Fibroblast of lung (primary cell): ENCODE measurements at regions not wholly inside any gene's neighbourhood (a gene's known extent, or its start where the extent isn't known, plus 50 kb on each side); places are given as distances from the start of the nearest gene placed in this dataset.

Experiments used
- DNase-seq, 2 donors: peaks; one replicate each; pipeline versions ENCODE4 v3.0.0 to v3.0.0-alpha.2; 2010; ENCODE audit warnings: low read depth in 2 of 2
- H2AFZ ChIP-seq: 2 replicates; pipeline ENCODE4 v1.5.1; 2012; ENCODE audit warnings: low read length, control low read depth, inconsistent platforms
- H3K27ac ChIP-seq: 2 replicates; pipeline ENCODE4 v1.5.1; 2011; ENCODE audit warnings: low read length, control low read depth; ENCODE audit not compliant: insufficient read depth
- H3K27me3 ChIP-seq: 2 replicates; pipeline ENCODE4 v1.5.1; 2011; ENCODE audit warnings: mild to moderate bottlenecking, low read length; ENCODE audit not compliant: control insufficient read depth, insufficient read depth
- H3K36me3 ChIP-seq: 2 replicates; pipeline ENCODE4 v1.5.1; 2011; ENCODE audit warnings: low read length; ENCODE audit not compliant: control insufficient read depth, insufficient read depth
- H3K4me1 ChIP-seq: 2 replicates; pipeline ENCODE4 v1.5.1; 2011; ENCODE audit warnings: low read length; ENCODE audit not compliant: control insufficient read depth, insufficient read depth; ENCODE audit errors: extremely low read depth
- H3K4me2 ChIP-seq: 2 replicates; pipeline ENCODE4 v1.5.1; 2011; ENCODE audit warnings: low read length, control low read depth; ENCODE audit not compliant: insufficient read depth; ENCODE audit errors: extremely low read depth
- H3K4me3 ChIP-seq, 4 experiments: fragments of 200-600 bp in 1 of 4; sonication (generic) in 1 of 4; replicated peaks in 1 of 4; 2 replicates each; pipeline ENCODE4 v1.5.1; 2011 to 2016; ENCODE audit warnings: low read length in 4 of 4, low read depth in 3 of 4, mild to moderate bottlenecking in 3 of 4, control low read depth in 2 of 4, inconsistent platforms in 1 of 4, mixed read lengths in 1 of 4; ENCODE audit not compliant: insufficient read depth in 1 of 4; ENCODE audit errors: control extremely low read depth in 1 of 4
- H3K79me2 ChIP-seq: 2 replicates; pipeline ENCODE4 v1.5.1; 2012; ENCODE audit warnings: mild to moderate bottlenecking, low read length, inconsistent platforms; ENCODE audit not compliant: control insufficient read depth, insufficient read depth
- H3K9ac ChIP-seq: 2 replicates; pipeline ENCODE4 v1.5.1; 2011; ENCODE audit warnings: mild to moderate bottlenecking, low read length, control low read depth; ENCODE audit not compliant: insufficient read depth
- H3K9me3 ChIP-seq: 2 replicates; pipeline ENCODE4 v1.5.1; 2012; ENCODE audit warnings: low read depth, low read length; ENCODE audit not compliant: control insufficient read depth, insufficient read depth
- H4K20me1 ChIP-seq: 2 replicates; pipeline ENCODE4 v1.5.1; 2011; ENCODE audit warnings: low read length; ENCODE audit not compliant: control insufficient read depth, insufficient read depth; ENCODE audit errors: extremely low read depth
- EZH2 ChIP-seq: IDR thresholded peaks from 2 replicates; pipeline ENCODE4 v1.5.1; 2012; ENCODE audit warnings: low read length, control low read depth, mild to moderate bottlenecking; ENCODE audit errors: missing control alignments
- TF ChIP-seq, protein P1 (sequence below), 2 donors: IDR thresholded peaks in 1 of 2; conservative IDR thresholded peaks in 1 of 2; 1 replicate in 1 of 2; 2 replicates in 1 of 2; pipeline ENCODE4 v1.5.1; 2011 to 2012; ENCODE audit warnings: low read length in 2 of 2, control low read depth in 1 of 2, inconsistent platforms in 1 of 2, low read depth in 1 of 2, mild to moderate bottlenecking in 1 of 2

DNA sequence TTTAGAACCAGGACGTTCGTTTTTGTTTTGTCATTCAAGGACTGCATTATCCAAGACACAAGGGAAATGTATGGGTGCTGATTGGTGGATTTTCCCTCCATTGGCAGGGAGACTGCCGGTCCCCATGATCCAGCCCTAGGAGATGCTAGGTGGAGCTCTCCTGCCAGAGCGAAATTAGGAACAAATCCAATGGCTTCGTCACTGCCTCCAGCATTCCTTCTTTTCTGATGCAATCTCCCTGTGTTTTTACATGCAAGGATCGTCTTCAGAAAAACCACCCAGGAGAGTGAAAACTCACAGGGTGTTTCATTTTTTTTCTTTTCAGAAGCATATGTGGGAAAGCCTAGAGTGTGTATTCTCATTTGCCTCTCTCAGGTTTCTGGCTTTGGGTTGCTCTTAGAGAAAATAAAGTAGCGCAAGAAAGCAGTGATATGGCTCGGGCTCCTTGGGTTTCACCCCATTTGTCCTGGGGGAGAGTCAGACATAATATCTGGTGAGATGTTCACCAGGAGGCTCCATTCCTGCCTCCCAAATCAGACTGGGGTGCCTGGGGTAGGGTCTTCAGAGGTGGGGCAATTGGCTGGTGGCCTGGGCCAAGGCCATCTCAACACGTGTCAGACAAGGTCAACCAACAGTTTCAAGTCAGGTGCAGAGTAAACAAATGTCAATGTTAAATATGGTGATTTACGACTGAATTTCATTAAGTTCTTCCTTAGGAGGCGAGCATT is 450.9 kb upstream of the MKI67 start:
- H3K4me1 ChIP-seq = no peaks in the 10 kb centered on the region
- H4K20me1 ChIP-seq = no peaks in the 10 kb centered on the region
- no peaks in the 10 kb centered on the region for H3K27me3 ChIP-seq
- H3K9me3 ChIP-seq = no peaks in the 10 kb centered on the region
- no peak for DNase-seq
- TF ChIP-seq, protein P1, sequence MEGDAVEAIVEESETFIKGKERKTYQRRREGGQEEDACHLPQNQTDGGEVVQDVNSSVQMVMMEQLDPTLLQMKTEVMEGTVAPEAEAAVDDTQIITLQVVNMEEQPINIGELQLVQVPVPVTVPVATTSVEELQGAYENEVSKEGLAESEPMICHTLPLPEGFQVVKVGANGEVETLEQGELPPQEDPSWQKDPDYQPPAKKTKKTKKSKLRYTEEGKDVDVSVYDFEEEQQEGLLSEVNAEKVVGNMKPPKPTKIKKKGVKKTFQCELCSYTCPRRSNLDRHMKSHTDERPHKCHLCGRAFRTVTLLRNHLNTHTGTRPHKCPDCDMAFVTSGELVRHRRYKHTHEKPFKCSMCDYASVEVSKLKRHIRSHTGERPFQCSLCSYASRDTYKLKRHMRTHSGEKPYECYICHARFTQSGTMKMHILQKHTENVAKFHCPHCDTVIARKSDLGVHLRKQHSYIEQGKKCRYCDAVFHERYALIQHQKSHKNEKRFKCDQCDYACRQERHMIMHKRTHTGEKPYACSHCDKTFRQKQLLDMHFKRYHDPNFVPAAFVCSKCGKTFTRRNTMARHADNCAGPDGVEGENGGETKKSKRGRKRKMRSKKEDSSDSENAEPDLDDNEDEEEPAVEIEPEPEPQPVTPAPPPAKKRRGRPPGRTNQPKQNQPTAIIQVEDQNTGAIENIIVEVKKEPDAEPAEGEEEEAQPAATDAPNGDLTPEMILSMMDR (conservative IDR thresholded peaks at IDR 0.05 in 1 of 2, IDR thresholded peaks at IDR 0.05 in 1 of 2; ENCODE audit: low read depth in 1 of 2, low read length in 2 of 2) = no peak
- TF ChIP-seq EZH2 = no peak
- H3K27ac ChIP-seq = no peak overlapping the region
- H3K4me2 ChIP-seq = no peak overlapping the region
- no peaks in the 10 kb centered on the region for H3K79me2 ChIP-seq
- no peak overlapping the region for H3K9ac ChIP-seq
- no peak overlapping the region for H2AFZ ChIP-seq
- no peaks in the 10 kb centered on the region for H3K36me3 ChIP-seq
- H3K4me3 ChIP-seq = no peak overlapping the region

DNA sequence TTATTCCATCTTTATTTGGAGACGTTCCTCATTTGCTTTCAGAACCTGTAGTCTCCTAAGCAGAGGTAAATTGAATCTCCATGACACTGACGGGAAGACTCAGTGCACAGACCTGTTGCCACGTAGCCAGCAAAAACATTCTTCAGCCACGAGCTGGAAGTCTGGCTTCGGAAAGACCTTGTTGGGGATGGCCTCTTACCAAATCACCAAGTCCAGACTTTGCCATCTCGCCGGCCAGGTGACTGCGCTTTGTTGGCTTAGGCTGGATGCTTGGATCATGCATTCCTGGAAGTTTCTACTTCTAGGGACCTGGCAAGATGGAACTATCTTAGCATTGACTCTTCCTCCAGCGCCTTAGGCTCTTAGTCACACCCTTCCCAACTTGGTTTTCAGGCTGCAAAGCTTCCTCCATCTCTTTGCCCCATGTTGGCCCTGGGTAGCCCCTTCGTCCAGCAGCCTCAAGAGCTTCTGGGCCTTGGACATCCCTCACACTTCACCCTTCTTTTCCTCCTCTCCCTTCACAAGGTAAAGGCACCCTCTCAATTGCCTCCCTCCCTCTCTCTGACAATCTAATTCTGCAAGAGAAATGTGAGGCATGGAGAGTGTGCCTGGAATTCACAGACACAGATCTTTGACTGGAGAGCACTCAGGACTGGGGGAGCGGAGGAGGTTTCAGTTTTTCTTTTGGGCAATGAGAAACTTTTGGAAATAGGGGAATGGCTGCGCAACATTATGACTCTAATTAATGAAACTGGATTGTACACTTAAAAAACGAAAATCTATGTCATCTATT is 451.9 kb upstream of the MKI67 start:
- H3K79me2 ChIP-seq = no peaks in the 10 kb centered on the region
- no peak for DNase-seq
- no peak overlapping the region for H2AFZ ChIP-seq
- no peak overlapping the region for H3K4me3 ChIP-seq
- TF ChIP-seq EZH2 = no peak
- TF ChIP-seq, protein P1 (conservative IDR thresholded peaks at IDR 0.05 in 1 of 2, IDR thresholded peaks at IDR 0.05 in 1 of 2; ENCODE audit: low read depth in 1 of 2, low read length in 2 of 2) = no peak
- no peak overlapping the region for H3K4me2 ChIP-seq
- no peak overlapping the region for H3K27ac ChIP-seq
- no peaks in the 10 kb centered on the region for H3K9me3 ChIP-seq
- no peaks in the 10 kb centered on the region for H3K36me3 ChIP-seq
- H4K20me1 ChIP-seq = no peaks in the 10 kb centered on the region
- no peaks in the 10 kb centered on the region for H3K27me3 ChIP-seq
- no peaks in the 10 kb centered on the region for H3K4me1 ChIP-seq
- H3K9ac ChIP-seq = no peak overlapping the region

DNA sequence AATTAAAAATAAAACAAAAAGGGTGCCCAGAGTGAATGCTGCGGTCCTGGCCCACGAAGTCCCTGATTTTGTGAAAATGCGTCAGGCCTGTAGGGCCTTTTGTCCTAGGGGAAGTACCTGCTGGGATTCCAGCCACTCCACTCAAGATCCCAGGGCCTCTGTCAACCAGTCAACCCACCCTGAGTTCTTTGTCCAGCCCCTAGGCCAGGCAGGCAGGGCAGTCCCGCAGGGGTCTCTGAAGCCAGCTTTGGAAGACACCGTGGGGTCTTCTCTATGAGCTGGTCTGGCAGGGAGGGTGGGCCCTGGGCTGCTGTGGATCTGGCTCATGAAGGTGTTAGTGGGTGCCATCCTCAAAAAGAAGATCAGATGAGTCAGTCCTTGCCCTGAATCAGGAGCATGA is 452.5 kb upstream of the MKI67 start:
- no peaks in the 10 kb centered on the region for H3K36me3 ChIP-seq
- H3K9me3 ChIP-seq = no peaks in the 10 kb centered on the region
- H3K79me2 ChIP-seq = no peaks in the 10 kb centered on the region

More for the DNA sequence above, 452.5 kb upstream of the MKI67 start:
- Histone ChIP-seq H3K9ac (no peak overlapping the region), H3K27me3 (no peaks in the 10 kb centered on the region), H3K27ac (no peak overlapping the region), H3K4me3 (no peak overlapping the region), H2AFZ (no peak overlapping the region), H3K4me2 (no peak overlapping the region), H4K20me1 (no peaks in the 10 kb centered on the region), H3K4me1 (no peaks in the 10 kb centered on the region)
- TF ChIP-seq, protein P1 (conservative IDR thresholded peaks at IDR 0.05 in 1 of 2, IDR thresholded peaks at IDR 0.05 in 1 of 2; ENCODE audit: low read depth in 1 of 2, low read length in 2 of 2) = no peak
- no peak for TF ChIP-seq EZH2
- DNase-seq = no peak
